HG02588 (cell line): ENCODE measurements at regions not wholly inside any gene's neighbourhood (a gene's known extent, or its start where the extent isn't known, plus 50 kb on each side); places are given as distances from the start of the nearest gene placed in this dataset.

Source experiments
- ATAC-seq: cut with Tn5 transposase; IDR thresholded peaks from one replicate; pipeline ENCODE4 v1.9.1; 2021; ENCODE audit warnings: mild to moderate bottlenecking, moderate library complexity; ENCODE audit not compliant: unreplicated experiment

GRCh38 chr11:95520369-95521132 lies 269.0 kb downstream of the FAM76B start:
- ATAC-seq, result no peak

GRCh38 chr11:95519912-95520311 lies 269.7 kb downstream of the FAM76B start:
- ATAC-seq, result no peak

GRCh38 chr11:95517453-95517852 lies 272.1 kb downstream of the FAM76B start:
- no peak for ATAC-seq

GRCh38 chr11:95516786-95517185 lies 272.8 kb downstream of the FAM76B start:
- no peak for ATAC-seq

GRCh38 chr11:95516175-95516574 lies 273.4 kb downstream of the FAM76B start:
- ATAC-seq, result no peak

- no peak for ATAC-seq
Measured at GRCh38 chr11:95515371-95515770, 274.2 kb downstream of the FAM76B start.

GRCh38 chr11:95514416-95515110 lies 275.0 kb downstream of the FAM76B start:
- no peak for ATAC-seq

GRCh38 chr11:95512682-95513081 lies 276.9 kb downstream of the FAM76B start:
- ATAC-seq, result no peak

GRCh38 chr11:95512177-95512576 lies 277.4 kb downstream of the FAM76B start:
- no peak for ATAC-seq

GRCh38 chr11:95508219-95508890 lies 277.4 kb upstream of the SESN3 start:
- ATAC-seq, result no peak

- no peak for ATAC-seq
Measured at GRCh38 chr11:95507794-95508193, 276.8 kb upstream of the SESN3 start.

- ATAC-seq, result no peak
Measured at GRCh38 chr11:95506777-95507176, 275.8 kb upstream of the SESN3 start.

- no peak for ATAC-seq
Measured at GRCh38 chr11:95505927-95506426, 275.0 kb upstream of the SESN3 start.

- ATAC-seq, result no peak
Measured at GRCh38 chr11:95503047-95503446, 272.0 kb upstream of the SESN3 start.

GRCh38 chr11:95502522-95502921 lies 271.5 kb upstream of the SESN3 start:
- no peak for ATAC-seq

GRCh38 chr11:95501761-95502266 lies 270.8 kb upstream of the SESN3 start:
- no peak for ATAC-seq

- no peak for ATAC-seq
Measured at GRCh38 chr11:95500466-95500865, 269.5 kb upstream of the SESN3 start.

GRCh38 chr11:95499516-95500135 lies 268.6 kb upstream of the SESN3 start:
- no peak for ATAC-seq

- ATAC-seq, result no peak
Measured at GRCh38 chr11:95498722-95499425, 267.9 kb upstream of the SESN3 start.

- ATAC-seq, result no peak
Measured at GRCh38 chr11:95496901-95497300, 265.9 kb upstream of the SESN3 start.
